GM12878 (cell line): ENCODE measurements at regions not wholly inside any gene's neighbourhood (a gene's known extent, or its start where the extent isn't known, plus 50 kb on each side); places are given as distances from the start of the nearest gene placed in this dataset.

Experiments used
- ATAC-seq: fragments of 200-7000 bp; cut with Tn5 transposase; 3 replicates; pipeline ENCODE4 v1.9.1; 2020; ENCODE audit warnings: mild to moderate bottlenecking, moderate library complexity
- BruUV-seq: library from RNA; stranded (reverse); fragments of 400-500 nt; replicated peaks from 2 replicates; lab custom pipeline; 2021; lab: Mats Ljungman, UMichigan
- CTCF ChIA-PET: fragments of 300-600 bp; sonication (Branson Sonifier 250); formaldehyde crosslinking; extraction: SDS; loops from one replicate; lab custom pipeline; 2021; ENCODE audit warnings: inconsistent platforms; lab: Yijun Ruan, JAX
- POLR2A ChIA-PET: fragments of 350-600 bp; formaldehyde crosslinking; extraction: SDS; loops from one replicate; lab custom pipeline; 2021; ENCODE audit warnings: inconsistent platforms; lab: Charles Lee
- RAD21 ChIA-PET: fragments of 300-600 bp; sonication (Branson Sonifier 250); formaldehyde crosslinking; loops from one replicate; lab custom pipeline; 2023; ENCODE audit warnings: antibody characterized with exemption; ENCODE audit not compliant: unreplicated experiment; lab: Charles Lee
- SMC1A ChIA-PET: fragments of 300-600 bp; sonication (Branson Sonifier 250); formaldehyde crosslinking; loops from one replicate; lab custom pipeline; 2023; ENCODE audit not compliant: unreplicated experiment, uncharacterized antibody; lab: Charles Lee
- DNase-seq: peaks from one replicate; pipeline ENCODE4 v3.0.0-alpha.2; 2011; ENCODE audit warnings: low read depth, low spot score
- FAIRE-seq: peaks from 3 replicates; lab custom pipeline; 2011; peaks lifted over from hg19 to GRCh38; lab: Jason Lieb, UNC
- H2AFZ ChIP-seq: 2 replicates; pipeline ENCODE4 v1.6.0; 2011; ENCODE audit warnings: low read depth, low read length, control low read depth; ENCODE audit not compliant: control insufficient read depth
- H3K27ac ChIP-seq: 2 replicates; pipeline ENCODE4 v1.5.1; 2011; ENCODE audit warnings: control low read depth; ENCODE audit not compliant: control insufficient read depth, insufficient read depth
- H3K27me3 ChIP-seq, 2 experiments: replicated peaks in 1 of 2; 2 replicates each; pipeline versions ENCODE4 v1.6.0 to v1.6.1; 2011; ENCODE audit warnings: low read length in 1 of 2; ENCODE audit not compliant: control insufficient read depth in 2 of 2, insufficient read depth in 2 of 2
- H3K36me3 ChIP-seq, 2 experiments: 2 replicates each; pipeline ENCODE4 v1.5.1; 2011; ENCODE audit warnings: low read length in 1 of 2; ENCODE audit not compliant: control insufficient read depth in 2 of 2, insufficient read depth in 2 of 2
- H3K4me1 ChIP-seq: 2 replicates; pipeline ENCODE4 v1.6.1; 2011; ENCODE audit warnings: mild to moderate bottlenecking, low read length, moderate library complexity, mixed read lengths; ENCODE audit not compliant: control insufficient read depth, insufficient read depth
- H3K4me2 ChIP-seq: 2 replicates; pipeline ENCODE4 v1.6.0; 2011; ENCODE audit warnings: control low read depth; ENCODE audit not compliant: control insufficient read depth, insufficient read depth
- H3K4me3 ChIP-seq: fragments of 200-600 bp; sonication (generic); 2 replicates; pipeline ENCODE4 v1.5.1; 2016
- H3K79me2 ChIP-seq: 2 replicates; pipeline ENCODE4 v1.6.0; 2011; ENCODE audit warnings: low read length; ENCODE audit not compliant: control insufficient read depth, insufficient read depth
- H3K9ac ChIP-seq: 2 replicates; pipeline ENCODE4 v1.8.0; 2011; ENCODE audit warnings: low read length, control low read depth, mixed read lengths; ENCODE audit not compliant: control insufficient read depth, insufficient read depth
- H3K9me3 ChIP-seq: replicated peaks from 3 replicates; pipeline ENCODE4 v1.5.1; 2011; ENCODE audit warnings: mild to moderate bottlenecking, low read length; ENCODE audit not compliant: control insufficient read depth, insufficient read depth
- H4K20me1 ChIP-seq: 2 replicates; pipeline ENCODE4 v1.6.0; 2011; ENCODE audit not compliant: control insufficient read depth, insufficient read depth
- ASH2L ChIP-seq: fragments of 300-600, 200-600 bp; sonication (generic); IDR thresholded peaks from 2 replicates; pipeline ENCODE4 v1.6.1; 2017; ENCODE audit warnings: low read depth, mild to moderate bottlenecking, borderline replicate concordance
- BCL11A ChIP-seq: IDR thresholded peaks from 2 replicates; pipeline ENCODE4 v1.6.1; 2011; ENCODE audit warnings: low read depth, low read length
- CHD1 ChIP-seq: IDR thresholded peaks from 2 replicates; pipeline ENCODE4 v1.6.1; 2012; ENCODE audit warnings: low read depth, low read length, improper control_type of control experiment
- EED ChIP-seq: sonication (generic); IDR thresholded peaks from 2 replicates; pipeline ENCODE4 v1.6.1; 2016; ENCODE audit warnings: antibody characterized with exemption, low read depth
- EGR1 ChIP-seq, 2 experiments: IDR thresholded peaks; 1 replicate in 1 of 2; 2 replicates in 1 of 2; pipeline ENCODE4 v1.6.1; 2011 to 2012; ENCODE audit warnings: low read depth in 2 of 2, low read length in 2 of 2, borderline replicate concordance in 1 of 2, mild to moderate bottlenecking in 1 of 2, moderate library complexity in 1 of 2
- MTA2 ChIP-seq: fragments of 450-650 bp; IDR thresholded peaks from 2 replicates; pipeline ENCODE4 v1.6.1; 2016; ENCODE audit warnings: low read depth, mild to moderate bottlenecking, moderate library complexity
- MTA3 ChIP-seq: IDR thresholded peaks from 2 replicates; pipeline ENCODE4 v1.6.1; 2012; ENCODE audit warnings: low read length, inconsistent platforms, borderline replicate concordance
- NR2F1 ChIP-seq: fragments of 450-650 bp; conservative IDR thresholded peaks from 2 replicates; pipeline ENCODE4 v1.6.1; 2017; ENCODE audit warnings: mild to moderate bottlenecking
- PAX5 ChIP-seq: IDR thresholded peaks from 2 replicates; pipeline ENCODE4 v1.6.1; 2011; ENCODE audit warnings: low read depth, low read length, borderline replicate concordance
- RCOR1 ChIP-seq: conservative IDR thresholded peaks from 2 replicates; pipeline ENCODE4 v1.6.1; 2012; ENCODE audit warnings: low read depth, low read length, improper control_type of control experiment
- SREBF1 ChIP-seq: IDR thresholded peaks from 2 replicates; pipeline ENCODE4 v1.6.1; 2012; ENCODE audit warnings: mild to moderate bottlenecking, low read length
- STAT3 ChIP-seq: IDR thresholded peaks from 2 replicates; pipeline ENCODE4 v1.6.1; 2011; ENCODE audit warnings: low read depth, low read length, improper control_type of control experiment
- TAF1 ChIP-seq: IDR thresholded peaks from 2 replicates; pipeline ENCODE4 v1.6.1; 2011; ENCODE audit warnings: mild to moderate bottlenecking, low read depth, low read length, borderline replicate concordance
- ZNF24 ChIP-seq: fragments of 450-650 bp; IDR thresholded peaks from 2 replicates; pipeline ENCODE4 v1.6.1; 2017; ENCODE audit warnings: antibody characterized with exemption, mild to moderate bottlenecking
- WGBS: methylation state at CpG from one replicate; pipeline ENCODE4 v1.1.6; 2016; ENCODE audit warnings: low lambda C conversion rate; ENCODE audit not compliant: insufficient replicate concordance, insufficient coverage; ENCODE audit errors: missing lambda C conversion rate; 5-methylcytosine and 5-hydroxymethylcytosine counted together
- in situ Hi-C: fragments of 300-500 bp; cut with MboI; formaldehyde crosslinking; loops from 9 replicates; pipeline ENCODE4 v1.14.3; 2018; ENCODE audit warnings: mixed read lengths
- intact Hi-C: fragments of 100-400 bp; cut with micrococcal nuclease; formaldehyde crosslinking; loops from one replicate; pipeline ENCODE4 v1.14.2; 2022; ENCODE audit not compliant: unreplicated experiment
- TF ChIP-seq, protein P1 (sequence below): IDR thresholded peaks from 2 replicates; pipeline ENCODE4 v1.6.1; 2011; ENCODE audit warnings: low read depth, low read length, improper control_type of control experiment, borderline replicate concordance
- TF ChIP-seq, protein P2 (sequence below): fragments of 450-650 bp; formaldehyde crosslinking; IDR thresholded peaks from 2 replicates; pipeline ENCODE4 v1.4.0; 2020; ENCODE audit warnings: mild to moderate bottlenecking, moderate library complexity
- TF ChIP-seq, protein P3 (sequence below): fragments of 450-650 bp; IDR thresholded peaks from 2 replicates; pipeline ENCODE4 v1.6.1; 2017; ENCODE audit warnings: mild to moderate bottlenecking, low read depth, inconsistent platforms; ENCODE audit not compliant: poor library complexity, severe bottlenecking

DNA sequence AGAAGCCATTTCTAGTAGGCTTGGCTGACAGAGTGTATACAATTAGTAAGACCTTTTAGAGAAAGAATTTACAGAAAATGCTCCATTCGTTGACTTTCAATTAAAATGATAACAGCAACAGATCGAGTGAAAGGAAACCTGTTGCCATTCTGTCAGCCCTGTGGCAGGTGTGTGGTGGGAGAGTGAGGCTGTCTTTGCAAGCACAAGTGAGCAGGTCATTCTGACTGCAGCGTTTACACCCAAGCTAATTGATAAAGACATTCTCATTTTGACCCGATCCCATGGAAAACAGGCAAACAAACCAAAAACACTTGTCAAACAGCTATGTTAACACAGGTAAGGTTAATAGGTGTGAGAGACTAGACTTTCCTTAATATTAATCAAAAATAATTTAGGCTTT lies 257.3 kb downstream of the PTBP2 start (continued):
- TF ChIP-seq MTA3 (no peak), ASH2L (no peak), BCL11A (no peak), PAX5 (no peak)

DNA sequence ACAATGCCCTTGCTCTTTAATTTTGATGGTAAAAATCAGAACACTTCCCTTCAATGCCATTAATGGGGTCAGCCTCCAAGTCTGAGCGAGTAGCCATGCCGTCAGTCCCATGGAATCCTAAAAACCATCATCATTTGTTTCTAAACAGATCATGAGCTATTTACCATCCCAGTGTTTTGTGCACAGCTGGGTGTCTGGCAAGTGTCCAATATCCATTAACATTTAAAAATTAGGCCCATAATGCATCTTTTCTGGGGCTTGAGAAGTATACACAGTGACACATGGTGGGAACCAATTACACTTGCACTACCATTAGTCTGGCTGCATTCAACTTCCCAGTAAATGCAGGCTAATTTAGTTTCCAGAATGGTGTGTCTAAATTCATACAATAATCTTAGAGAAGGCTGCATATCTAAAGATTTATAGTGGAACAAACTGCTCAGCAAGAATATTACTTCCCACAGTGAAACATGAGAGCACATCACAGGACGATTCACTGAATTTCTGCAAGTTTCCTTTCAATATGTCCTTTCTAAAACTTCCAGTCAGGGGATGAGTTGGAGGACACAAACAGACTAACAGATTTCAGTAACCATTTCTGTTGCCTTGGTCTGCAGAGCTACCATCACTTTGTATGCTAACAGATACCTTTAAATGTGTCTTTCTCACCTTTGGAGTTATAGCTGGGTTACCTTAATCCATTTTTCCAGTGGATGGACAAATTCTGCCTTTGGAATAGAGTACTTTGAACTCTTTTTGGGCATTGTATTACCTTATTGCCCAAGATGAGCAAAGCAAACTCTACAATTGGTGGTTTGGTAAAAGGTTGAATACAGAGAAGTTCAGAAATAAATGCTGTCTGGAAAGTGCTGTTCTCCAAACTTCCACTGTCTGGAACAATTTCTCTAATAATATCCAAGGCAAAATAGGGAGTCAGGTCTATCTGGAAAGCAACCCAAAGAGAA lies 258.0 kb downstream of the PTBP2 start:
- H3K9me3 ChIP-seq, result no peaks in the 10 kb centered on the region
- CTCF ChIA-PET, result interaction anchor here (1.4 to 2.1 kb wide), 2 partner anchors 11 to 1075 kb away, joined by 4 to 8 read pairs; no protein-coding TSS in a partner anchor
- in situ Hi-C loops, result no loop called here
- H3K27ac ChIP-seq, result no peak overlapping the region
- H3K4me3 ChIP-seq, result no peak overlapping the region
- RAD21 ChIA-PET, result no interaction called here
- SMC1A ChIA-PET, result interaction anchor here (1.0 to 1.3 kb wide), 2 partner anchors 15 to 56 kb away, joined by 3 read pairs; no protein-coding TSS in a partner anchor
- BruUV-seq, result no TSS peak
- POLR2A ChIA-PET, result no interaction called here
- no peaks in the 10 kb centered on the region for H3K79me2 ChIP-seq
- H3K9ac ChIP-seq, result no peak overlapping the region
- H3K4me2 ChIP-seq, result no peak overlapping the region
- H3K4me1 ChIP-seq, result no peaks in the 10 kb centered on the region
- H4K20me1 ChIP-seq, result no peaks in the 10 kb centered on the region
- intact Hi-C loops, result no loop called here
- ATAC-seq, result no peak
- no peak for FAIRE-seq
- H2AFZ ChIP-seq, result no peak overlapping the region
- 26% methylated on average over 3 of the region's 3 CpGs for WGBS
- DNase-seq, result no peak
- no peaks in the 10 kb centered on the region for H3K27me3 ChIP-seq
- H3K36me3 ChIP-seq, result no peaks in the 10 kb centered on the region
- TF ChIP-seq, protein P1, sequence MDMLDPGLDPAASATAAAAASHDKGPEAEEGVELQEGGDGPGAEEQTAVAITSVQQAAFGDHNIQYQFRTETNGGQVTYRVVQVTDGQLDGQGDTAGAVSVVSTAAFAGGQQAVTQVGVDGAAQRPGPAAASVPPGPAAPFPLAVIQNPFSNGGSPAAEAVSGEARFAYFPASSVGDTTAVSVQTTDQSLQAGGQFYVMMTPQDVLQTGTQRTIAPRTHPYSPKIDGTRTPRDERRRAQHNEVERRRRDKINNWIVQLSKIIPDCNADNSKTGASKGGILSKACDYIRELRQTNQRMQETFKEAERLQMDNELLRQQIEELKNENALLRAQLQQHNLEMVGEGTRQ, result no peak
- TF ChIP-seq CHD1 (no peak), RCOR1 (no peak), ZNF24 (no peak), TAF1 (no peak), EGR1 (IDR thresholded peaks at IDR 0.05; ENCODE audit: borderline replicate concordance in 1 of 2, low read depth in 2 of 2, low read length in 2 of 2) (no peak), MTA2 (no peak), EED (no peak), SREBF1 (no peak), STAT3 (no peak), NR2F1 (no peak)
- TF ChIP-seq, protein P2, sequence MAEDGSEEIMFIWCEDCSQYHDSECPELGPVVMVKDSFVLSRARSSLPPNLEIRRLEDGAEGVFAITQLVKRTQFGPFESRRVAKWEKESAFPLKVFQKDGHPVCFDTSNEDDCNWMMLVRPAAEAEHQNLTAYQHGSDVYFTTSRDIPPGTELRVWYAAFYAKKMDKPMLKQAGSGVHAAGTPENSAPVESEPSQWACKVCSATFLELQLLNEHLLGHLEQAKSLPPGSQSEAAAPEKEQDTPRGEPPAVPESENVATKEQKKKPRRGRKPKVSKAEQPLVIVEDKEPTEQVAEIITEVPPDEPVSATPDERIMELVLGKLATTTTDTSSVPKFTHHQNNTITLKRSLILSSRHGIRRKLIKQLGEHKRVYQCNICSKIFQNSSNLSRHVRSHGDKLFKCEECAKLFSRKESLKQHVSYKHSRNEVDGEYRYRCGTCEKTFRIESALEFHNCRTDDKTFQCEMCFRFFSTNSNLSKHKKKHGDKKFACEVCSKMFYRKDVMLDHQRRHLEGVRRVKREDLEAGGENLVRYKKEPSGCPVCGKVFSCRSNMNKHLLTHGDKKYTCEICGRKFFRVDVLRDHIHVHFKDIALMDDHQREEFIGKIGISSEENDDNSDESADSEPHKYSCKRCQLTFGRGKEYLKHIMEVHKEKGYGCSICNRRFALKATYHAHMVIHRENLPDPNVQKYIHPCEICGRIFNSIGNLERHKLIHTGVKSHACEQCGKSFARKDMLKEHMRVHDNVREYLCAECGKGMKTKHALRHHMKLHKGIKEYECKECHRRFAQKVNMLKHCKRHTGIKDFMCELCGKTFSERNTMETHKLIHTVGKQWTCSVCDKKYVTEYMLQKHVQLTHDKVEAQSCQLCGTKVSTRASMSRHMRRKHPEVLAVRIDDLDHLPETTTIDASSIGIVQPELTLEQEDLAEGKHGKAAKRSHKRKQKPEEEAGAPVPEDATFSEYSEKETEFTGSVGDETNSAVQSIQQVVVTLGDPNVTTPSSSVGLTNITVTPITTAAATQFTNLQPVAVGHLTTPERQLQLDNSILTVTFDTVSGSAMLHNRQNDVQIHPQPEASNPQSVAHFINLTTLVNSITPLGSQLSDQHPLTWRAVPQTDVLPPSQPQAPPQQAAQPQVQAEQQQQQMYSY (CRISPR knock-in tag), result no peak
- TF ChIP-seq, protein P3, sequence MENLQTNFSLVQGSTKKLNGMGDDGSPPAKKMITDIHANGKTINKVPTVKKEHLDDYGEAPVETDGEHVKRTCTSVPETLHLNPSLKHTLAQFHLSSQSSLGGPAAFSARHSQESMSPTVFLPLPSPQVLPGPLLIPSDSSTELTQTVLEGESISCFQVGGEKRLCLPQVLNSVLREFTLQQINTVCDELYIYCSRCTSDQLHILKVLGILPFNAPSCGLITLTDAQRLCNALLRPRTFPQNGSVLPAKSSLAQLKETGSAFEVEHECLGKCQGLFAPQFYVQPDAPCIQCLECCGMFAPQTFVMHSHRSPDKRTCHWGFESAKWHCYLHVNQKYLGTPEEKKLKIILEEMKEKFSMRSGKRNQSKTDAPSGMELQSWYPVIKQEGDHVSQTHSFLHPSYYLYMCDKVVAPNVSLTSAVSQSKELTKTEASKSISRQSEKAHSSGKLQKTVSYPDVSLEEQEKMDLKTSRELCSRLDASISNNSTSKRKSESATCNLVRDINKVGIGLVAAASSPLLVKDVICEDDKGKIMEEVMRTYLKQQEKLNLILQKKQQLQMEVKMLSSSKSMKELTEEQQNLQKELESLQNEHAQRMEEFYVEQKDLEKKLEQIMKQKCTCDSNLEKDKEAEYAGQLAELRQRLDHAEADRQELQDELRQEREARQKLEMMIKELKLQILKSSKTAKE, result no peak
